NT2/D1 (cell line): ENCODE measurements at regions not wholly inside any gene's neighbourhood (a gene's known extent, or its start where the extent isn't known, plus 50 kb on each side); places are given as distances from the start of the nearest gene placed in this dataset.

ENCODE experiments used
- SUZ12 ChIP-seq: IDR thresholded peaks from 2 replicates; pipeline ENCODE4 v1.6.1; 2011; ENCODE audit not compliant: insufficient read length, insufficient read depth; ENCODE audit errors: extremely low read depth
- YY1 ChIP-seq: IDR thresholded peaks from 2 replicates; pipeline ENCODE4 v1.6.1; 2011; ENCODE audit not compliant: insufficient read length, insufficient read depth
- ZNF274 ChIP-seq: IDR thresholded peaks from 2 replicates; pipeline ENCODE4 v1.6.1; 2011; ENCODE audit warnings: mild to moderate bottlenecking, low read depth, low read length

DNA sequence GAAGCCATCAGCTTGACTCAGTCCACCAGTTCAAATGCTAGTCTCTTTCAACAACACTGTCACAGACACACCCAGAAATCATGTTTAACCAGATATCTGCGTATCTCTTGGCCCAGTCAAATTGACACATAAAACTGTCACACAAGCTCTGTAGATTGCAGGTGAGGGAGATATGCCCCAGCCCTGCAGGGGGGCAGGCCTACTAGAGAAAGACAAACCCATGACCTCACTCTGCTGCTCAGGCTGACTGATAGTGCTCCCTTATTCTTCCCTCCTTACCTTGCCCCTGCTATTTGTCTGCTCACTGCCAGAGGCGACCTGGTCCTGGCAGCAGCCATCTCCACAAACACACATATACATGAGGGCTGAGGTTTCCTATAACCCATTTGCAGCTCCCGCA, 351.3 kb downstream of the DRD1 start:
- no peak for TF ChIP-seq YY1
- TF ChIP-seq SUZ12: no peak
- TF ChIP-seq ZNF274: no peak
